ENCODE measurements at regions not wholly inside any gene's neighbourhood (a gene's known extent, or its start where the extent isn't known, plus 50 kb on each side); places are given as distances from the start of the nearest gene placed in this dataset.
"Not testable (repeated sequence)": the region's sequence is repeated elsewhere in the genome, so short reads cannot be mapped to it uniquely, and the experiment has no call there.

DNA sequence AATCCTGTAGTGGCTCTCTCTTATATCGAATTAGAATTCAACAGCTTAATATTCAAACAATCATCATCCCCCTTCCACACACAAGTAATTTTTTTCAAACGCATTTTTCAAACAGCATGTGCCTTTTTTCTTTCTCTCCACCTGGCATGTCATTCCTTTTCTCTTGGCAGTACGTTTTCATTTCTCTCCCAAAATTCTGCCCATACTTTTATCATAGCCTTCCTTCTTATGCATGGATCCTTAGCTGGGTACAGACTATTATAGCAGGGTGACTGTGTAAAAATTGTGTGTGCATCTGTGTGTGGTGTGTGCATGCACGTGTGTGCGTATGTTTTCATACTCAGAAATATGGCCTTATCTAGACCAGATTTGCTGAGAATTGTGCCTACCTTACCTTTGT is 184.3 kb downstream of the ZC3H11B start:
- no peak for DNase-seq

DNA sequence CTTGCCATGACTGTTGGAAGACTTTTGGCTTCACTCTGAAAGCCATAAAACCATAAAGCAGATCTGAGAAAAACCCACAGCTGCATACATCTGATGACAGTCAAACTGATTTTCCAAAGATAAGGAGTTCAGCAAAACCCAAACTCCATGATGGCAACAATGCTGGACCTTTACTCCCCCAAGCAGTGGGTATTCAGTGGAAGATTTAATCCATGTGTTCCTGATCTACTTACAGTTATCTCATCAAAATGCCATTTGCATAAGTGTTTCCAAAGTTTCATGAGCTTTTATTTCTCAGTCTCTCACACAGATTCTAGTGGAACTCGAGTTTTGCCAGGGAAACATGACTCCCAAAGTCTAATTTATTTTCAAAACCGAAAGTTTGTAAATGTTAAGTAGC is 184.9 kb downstream of the ZC3H11B start:
- no peak for DNase-seq

DNA sequence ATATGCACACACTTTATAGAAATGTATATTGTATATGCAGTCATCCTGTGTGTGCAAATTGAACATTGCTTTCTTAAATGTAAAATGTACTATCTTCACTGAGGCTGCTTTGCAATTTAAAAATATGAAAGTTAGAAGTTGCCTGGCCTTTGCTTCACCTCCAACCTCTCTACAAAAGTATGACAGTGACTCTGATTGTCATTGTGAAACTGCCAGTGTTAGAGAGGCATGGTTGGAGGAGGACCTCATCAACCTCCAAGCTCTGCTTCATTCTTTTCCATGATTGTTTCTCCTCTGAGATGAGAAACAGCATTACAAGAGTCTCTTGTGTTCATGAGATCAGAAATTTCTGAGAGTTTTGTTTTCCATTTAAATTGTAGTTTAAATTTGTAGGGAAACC is 185.5 kb downstream of the ZC3H11B start:
- no peak for DNase-seq

DNA sequence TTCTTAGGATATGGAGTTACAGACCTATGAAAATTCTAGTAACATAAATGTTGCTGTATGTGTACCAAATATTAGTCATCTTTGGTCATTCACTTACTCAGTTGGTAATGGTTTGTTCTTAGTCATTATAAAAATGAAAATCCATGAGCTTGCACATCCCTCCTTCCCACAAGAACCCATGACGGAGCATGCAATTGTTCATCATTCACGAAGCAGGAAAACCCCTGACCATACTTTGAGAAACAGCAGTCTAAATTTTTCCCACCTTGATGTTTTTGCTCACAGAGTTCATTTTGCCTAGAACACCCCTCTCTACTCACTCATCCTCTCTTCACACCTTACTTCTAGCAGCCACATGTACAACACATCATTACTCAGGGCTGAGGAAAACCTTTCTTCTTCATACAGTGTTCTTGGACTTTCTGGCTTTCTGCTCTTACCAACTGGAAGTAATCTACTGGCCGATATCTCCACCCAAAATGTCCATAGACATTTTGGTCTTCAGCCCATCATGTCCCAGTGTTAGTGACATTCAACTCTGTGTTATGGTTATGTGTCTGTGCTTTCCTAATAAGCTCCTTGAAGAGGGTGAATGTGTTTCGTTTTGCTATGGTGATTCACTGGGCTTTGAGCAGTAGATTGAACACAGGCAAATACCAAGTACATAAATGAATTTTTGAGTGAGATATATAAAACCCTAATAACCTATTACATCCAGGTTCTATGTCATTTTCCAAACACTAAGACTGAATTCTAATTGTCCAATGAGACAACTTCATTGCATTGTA is 189.9 kb downstream of the ZC3H11B start:
- DNase-seq, result no peak

DNA sequence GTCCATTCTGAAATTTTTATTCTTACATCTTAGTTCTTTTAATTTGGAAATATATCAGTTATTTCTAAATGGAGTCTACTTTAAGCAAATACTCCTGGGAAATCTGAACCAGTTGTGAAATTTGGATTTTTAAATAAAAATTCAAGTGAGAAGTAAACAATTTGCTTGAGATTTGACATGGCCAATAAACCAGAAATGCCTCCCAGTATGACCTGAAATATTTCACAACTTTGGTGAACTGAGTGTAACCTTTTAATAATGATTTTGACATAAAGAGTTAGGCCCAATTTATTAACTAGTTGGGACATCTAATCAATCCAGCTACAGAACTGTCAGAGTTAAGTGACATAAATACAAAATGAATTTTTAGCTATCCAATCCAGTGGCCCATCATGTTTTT is 192.0 kb downstream of the ZC3H11B start:
- no peak for DNase-seq

DNA sequence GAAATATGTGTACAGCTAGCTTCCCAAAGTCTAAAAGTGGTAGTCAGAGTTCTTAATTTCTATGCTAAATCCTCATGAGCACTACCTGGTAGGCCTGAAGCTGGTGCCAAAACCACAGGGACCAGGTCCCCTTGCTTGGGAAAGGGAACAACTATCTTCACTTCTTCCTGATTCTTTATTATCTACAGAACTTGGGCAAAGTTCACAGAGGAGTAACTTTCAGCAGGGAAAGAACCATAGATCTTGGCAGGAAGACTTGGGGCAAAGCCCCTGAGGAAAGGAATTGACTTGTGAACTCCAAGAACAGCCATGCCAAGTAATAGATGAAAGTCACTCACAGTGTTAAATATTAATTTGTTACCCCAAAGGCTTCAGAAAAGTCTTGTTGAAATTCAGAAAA is 193.0 kb downstream of the ZC3H11B start:
- no peak for DNase-seq

DNA sequence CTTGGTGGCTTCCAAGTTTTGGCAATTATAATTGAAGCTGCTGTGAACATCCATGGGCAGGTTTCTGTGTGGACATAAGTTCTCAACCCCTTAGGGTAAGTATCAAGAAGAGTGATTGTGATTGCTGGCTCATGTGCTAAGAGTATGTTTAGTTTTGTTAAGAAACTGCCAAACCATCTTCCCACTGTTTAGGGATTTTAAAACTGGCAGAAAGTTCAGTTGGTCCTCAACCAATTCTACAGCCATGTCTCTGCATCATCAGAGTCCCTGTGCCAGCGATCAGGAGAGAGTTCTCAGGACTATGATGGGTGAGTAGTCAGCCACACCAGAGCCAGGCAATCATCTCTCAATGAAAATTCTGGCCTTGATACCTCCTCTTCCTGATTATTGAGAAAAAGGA is 193.8 kb downstream of the ZC3H11B start:
- DNase-seq, result no peak

DNA sequence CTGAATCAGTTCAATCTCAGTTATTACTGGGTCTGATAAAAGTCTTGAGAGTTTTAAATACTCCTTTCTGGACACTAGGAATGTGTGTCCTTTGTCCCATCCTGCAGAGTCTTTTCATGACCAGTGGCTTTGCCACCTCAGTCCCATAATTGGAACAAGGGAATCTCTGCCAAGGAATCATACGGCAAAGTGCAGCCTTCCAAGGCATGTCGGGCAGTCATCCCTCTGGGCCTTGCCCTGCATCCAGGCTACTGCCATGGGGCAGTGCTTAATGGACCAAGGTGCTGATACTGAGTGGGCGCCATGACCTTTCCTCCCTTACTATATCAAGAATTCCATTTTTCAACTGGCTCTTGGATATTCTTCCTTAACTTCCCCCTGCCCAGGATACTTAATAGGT is 195.3 kb downstream of the ZC3H11B start:
- no peak for DNase-seq

DNA sequence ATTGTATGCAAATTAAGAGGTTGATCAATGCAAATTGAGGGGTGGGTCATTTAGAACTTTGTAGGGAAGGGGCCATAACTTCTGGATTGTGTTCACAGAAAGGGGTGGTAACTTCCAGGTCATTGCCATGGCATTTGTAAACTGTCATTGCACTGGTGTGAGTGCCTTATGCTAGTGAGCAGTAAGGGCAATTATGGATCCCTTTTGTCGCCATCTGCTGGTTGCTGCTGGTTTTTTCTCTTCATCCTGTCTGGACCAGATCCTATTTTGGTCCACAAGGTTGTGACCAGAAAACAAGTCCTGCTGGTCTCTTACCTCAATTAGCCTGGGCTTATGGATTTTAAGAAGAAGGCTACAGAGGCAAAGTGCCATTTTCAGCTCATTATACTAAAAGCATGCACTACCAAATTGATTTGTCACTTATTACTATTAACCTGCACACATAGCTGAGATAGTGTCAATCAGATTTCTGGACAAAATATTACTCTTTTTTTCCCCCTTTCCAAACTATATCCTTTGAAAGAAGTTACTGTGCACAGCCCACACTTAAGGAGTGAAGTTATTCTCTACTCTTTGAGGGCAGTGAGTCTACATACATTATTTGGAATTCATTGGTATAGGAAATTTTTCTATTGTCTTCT is 196.2 kb downstream of the ZC3H11B start:
- peak; percentile 40 for DNase-seq

DNA sequence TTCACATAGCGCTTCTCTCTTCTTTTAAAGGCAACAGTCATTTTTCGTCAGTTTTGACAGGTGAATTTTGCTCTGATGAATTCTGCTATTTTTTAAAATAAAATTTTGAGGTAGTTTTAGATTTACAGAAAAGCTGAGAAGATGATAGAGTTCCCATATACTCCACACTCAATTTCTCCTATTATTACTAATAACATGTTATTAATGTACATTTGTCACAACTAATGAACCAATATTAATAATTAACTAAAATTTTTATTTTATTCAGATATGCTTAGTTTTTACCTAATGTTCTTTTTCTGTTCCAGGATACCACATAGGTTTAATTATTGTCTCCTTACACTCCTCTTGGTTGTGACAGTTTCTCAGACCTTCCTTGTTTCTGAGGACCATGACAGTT is 197.0 kb downstream of the ZC3H11B start:
- DNase-seq, result no peak

DNA sequence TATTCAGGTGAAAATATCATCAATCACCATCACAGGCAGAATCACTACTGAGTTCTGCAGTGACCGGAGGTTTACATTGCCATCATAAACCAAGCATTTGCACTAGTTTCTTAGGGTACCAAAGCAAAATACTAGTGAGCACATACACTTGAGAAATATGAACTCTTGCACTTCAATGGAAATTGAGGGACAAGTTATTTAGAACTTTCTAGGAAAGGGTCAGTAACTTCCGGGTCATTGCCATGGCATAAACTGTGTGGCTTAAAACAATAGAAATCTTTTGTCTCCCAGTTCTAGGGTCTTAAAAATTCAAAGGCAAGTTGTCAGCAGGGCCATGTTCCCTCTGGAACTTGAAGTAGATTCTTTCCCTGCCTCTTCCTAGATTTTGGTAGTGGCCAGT is 197.5 kb downstream of the ZC3H11B start:
- DNase-seq, result no peak

DNA sequence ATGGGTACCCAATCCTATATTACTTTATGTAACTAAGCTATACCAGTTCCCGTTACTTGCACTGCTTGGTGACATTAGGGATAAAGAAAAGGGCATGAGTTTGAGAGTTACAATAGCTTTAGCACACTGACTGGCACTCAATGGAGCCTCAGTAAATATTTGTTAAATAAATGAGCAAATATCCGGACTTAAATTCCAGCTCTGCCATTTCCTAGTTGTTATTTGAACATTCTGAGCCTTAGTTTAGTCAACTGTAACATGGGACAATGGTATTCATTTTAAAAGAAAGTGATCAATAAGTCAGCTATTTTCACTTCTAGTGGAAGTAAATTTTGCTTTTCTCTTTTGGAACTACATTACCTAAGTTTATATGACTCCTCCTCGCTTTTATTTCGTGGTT is 198.7 kb downstream of the ZC3H11B start:
- DNase-seq, result no peak

DNA sequence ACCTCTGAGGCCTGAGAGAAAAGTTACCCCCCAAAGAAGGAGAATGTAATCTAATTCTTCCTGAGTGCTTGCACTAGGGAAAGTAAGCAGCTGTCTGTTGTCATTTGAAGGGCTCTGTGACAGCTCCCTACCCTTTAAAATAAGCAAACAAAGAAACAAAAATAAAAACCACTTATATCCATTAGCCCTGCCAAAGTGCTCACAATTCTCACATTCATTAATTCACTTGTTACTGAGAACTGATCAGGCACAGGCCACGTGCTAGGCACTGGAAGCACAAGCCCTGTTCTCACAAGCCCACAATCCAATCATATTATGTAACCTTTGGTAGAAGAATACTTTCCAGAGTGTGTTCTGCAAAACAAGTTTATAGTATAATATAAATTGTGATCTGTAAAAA is 199.4 kb downstream of the ZC3H11B start:
- DNase-seq, result no peak

DNA sequence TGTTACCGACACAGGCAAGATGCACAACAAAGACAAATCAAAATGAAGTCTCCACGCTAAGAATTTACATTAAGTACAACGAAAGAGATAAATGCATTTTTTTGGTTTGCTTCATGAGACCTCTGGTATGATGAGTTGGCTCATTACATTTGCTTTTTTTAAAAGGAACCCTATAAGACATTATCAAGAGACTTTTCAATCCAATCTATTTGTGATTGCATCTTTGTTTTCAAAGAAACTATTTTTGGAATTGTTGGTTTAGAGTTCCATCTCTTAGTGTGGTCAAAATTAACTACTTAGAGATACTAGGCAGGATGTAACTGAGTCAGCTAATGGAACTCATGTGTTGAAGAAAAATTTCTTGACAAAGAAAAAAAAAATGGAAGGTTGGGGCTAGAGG is 200.1 kb downstream of the ZC3H11B start:
- DNase-seq, result no peak

DNA sequence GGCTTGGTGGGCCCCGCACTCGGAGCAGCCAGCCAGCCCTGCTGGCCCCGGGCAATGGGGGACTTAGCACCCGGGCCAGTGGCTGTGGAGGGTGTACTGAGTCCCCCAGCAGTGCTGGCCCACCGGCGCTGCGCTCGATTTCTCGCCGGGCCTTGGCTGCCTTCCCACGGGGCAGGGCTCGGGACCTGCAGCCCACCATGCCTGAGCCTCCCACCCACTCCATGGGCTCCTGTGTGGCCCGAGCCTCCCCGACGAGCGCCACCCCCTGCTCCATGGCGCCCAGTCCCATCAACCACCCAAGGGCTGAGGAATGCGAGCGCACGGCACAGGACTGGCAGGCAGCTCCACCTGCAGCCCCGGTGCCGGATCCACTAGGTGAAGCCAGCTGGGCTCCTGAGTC is 202.2 kb downstream of the ZC3H11B start:
- not testable (repeated sequence) for DNase-seq

DNA sequence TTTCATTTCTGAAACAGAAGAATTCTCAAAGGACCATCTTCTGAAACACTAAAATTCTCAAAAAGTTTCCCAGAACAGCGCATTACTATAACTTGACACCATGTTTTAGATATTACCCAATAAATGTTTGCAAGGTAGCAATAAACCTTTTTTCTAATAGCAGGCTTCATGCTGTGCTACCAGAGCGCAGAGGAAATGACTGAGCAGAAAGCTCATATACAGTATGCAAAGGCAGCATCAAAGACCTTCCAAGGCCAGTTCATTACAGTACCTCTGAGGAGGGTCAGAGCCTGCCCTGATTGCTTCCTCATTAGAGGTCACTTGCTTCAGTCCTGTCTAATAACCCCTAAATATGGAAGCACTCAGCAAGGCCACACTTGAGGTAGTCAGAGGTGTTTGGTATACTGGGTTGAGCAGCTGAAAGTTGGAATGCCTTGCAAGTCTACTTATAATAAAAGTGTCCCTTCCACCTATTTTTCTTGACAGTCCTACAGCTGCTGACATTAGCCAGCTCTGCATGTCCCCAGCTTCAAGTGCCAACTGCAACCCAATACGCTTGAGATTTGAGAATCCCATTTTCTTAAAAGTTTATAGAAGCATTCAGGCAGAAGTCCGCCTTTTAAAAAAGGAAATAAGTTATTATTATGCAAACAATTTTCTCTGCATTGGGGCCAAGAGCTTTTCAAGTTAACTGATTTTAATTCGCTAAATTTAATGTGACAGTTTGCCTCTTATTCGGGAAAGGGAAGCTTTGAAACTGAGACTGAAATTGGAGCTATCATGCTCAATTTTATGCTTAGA is 207.2 kb downstream of the ZC3H11B start:
- no peak for DNase-seq

DNA sequence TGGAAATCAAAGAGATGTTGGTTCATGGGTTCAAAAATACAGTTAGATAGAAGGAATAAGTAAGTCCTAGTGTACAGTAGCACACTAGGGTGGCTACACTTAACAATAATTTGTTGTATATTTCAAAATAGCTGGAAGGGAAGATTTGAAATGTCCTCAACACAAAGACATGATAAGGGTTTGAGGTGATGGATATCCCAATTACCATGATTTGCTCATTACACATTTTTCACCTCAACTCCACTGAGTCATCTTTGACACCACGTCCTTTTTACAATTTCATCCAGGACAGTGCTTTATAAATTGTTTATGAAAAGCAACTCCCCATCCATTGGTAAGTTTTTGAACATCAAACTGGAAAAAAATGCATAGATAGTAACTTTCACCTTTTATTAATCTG is 208.3 kb downstream of the ZC3H11B start:
- DNase-seq, result no peak

DNA sequence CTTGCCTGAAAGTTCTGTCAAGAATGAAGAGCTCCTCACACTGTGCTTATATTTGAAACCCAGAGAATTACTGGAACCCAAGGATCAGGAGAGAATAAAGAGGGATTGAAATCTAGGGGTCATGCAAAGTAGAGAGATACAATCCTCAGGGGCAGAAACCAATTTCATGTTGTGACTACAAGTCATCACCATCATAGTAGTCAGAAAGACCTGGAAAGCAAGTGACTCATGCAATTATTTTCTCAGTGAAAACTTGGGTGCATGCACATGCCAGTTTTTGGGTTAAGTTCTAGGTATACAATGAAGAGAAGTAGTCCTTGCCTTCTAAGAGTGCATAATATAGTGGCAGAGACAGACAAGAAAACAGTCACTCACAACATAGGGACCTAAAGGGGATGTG is 210.0 kb downstream of the ZC3H11B start:
- DNase-seq, result no peak

DNA sequence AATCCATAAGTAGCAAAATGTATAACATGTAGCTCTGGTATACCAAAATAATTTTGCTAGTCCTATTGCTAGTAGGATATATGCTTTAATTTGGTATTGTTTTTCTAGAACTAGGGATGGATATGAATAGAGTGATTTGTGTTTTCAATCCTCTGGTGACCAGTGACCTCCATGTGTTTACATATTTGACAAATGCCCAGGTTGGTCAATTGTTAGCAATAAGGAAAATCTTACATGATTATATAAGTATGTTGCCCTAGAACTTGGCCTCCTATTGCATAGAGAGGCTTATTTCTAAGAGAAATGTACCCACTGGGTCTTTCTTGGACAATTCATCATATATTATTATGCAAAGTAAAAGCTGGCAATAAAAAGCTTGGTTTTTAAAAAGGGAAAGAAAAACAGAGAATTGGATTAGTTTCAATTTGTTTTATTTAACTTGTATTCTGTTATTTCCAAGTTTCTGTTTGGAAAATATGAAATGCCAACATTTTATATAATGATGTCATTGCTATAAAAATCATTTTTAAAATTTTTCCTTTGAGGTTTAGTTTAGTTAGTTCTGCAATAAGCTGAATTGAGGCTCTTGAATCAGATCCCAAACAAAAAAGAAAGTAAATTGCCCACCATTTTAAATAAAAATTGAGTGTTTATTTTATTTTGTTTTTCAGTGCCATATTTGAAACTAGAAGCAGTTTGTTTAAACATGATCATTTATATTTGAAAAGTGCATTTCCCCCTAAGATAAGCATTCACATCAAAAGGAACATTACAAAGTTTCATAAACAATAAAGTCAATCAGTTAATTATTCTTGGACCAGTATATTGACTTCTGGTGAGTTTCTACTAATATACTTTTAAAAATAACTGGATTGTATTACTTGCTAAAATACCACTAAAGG is 210.9 kb downstream of the ZC3H11B start:
- DNase-seq, result no peak

DNA sequence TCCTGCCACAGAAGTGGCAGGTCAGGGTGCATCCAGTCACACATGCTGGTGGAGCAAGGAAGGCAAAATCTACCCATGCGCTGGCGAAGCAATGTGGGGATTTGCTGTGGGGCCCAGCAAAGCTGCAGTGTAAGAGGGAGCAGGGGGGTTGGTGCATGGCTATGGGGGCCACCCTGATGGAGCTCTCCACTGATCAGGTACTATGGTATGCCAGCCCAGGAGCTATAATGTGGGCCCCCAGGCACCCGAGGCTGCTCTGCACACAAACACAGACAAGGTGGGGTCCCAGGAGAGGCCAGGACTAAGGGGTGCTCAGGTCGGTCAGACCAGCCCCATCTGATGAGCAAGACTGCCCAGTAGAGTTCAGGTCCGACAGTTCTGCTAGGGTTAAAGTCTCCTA is 213.5 kb downstream of the ZC3H11B start:
- no peak for DNase-seq

DNA sequence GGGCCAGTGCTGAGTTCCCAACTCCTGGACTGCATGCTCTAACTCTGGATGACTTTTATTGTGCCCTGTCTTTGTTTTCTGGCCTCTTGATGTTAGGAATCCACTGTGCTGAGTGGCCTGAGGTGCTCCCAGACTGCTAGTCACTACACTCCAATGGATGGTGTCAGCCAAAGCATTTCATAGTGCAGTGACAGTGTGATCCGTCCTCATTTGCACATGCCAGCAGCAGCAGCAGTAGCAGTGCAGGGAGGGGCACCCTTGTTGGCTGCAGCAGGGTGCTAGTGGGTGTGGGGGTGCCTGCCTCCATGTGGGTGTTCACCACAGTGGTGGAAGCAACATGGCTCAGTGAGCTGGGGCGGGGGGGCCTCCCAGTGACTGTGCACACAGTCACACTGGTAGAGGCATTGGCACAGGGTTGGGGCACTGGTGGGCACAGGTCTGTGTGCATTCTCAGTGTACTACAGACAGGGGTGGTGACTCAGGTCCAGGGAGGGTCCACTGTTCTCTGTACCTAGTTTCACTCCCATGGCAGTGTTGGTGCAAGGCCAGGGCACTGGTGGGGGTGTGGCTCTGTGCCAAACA is 214.0 kb downstream of the ZC3H11B start:
- DNase-seq, result no peak

DNA sequence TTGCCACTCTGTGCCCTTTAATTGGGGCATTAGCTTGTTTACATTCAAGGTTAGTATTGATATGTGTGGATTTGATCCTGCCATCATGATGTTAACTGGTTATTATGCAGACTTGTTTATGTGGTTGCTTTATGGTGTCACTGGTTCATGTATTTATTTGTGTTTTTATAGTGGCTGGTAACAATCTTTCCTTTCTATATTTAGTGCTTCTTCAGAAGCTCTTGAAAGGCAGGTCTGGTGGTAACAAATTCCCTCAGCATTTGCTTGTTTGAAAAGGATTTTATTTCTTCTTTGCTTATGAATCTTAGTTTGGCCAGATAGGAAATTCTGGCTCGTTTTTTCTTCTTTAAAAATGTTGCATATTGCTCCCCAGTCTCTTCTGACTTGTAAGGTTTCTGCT is 215.4 kb downstream of the ZC3H11B start:
- DNase-seq, result no peak

DNA sequence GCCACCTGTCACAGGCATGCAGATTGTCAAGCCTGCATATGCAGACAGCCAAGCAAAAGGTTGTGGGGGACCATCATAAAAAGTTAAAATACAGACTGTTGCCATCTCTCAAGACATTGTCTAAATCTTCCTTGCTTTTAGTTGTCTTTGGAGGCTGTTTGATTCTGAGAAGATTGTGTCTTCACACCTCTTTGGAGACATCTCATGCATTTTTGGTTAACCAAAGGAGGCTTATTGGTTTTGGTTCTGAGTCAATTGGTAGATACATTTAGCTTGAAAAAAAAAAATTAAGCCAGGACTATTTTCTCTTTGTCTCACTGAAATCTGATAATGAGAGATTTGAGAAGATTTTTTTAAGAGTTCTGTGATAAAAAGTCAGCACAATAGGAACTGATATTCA is 217.6 kb downstream of the LYPLAL1 start:
- no peak for DNase-seq
